Mesenchymal stem cell (in vitro differentiated cells and primary cell): ENCODE measurements at regions not wholly inside any gene's neighbourhood (a gene's known extent, or its start where the extent isn't known, plus 50 kb on each side); places are given as distances from the start of the nearest gene placed in this dataset.

Experiments
- DNase-seq: peaks from one replicate; pipeline ENCODE4 v3.0.0-alpha.2; 2013
- H2AFZ ChIP-seq: one replicate; pipeline ENCODE4 v1.6.1; 2013; ENCODE audit warnings: low read depth, mild to moderate bottlenecking, control low read depth, inconsistent platforms, low read length, moderate library complexity
- H2AK5ac ChIP-seq: 2 replicates; pipeline ENCODE4 v1.6.1; 2013; ENCODE audit warnings: low read length, moderate library complexity, mild to moderate bottlenecking, inconsistent platforms; ENCODE audit not compliant: severe bottlenecking
- H2BK120ac ChIP-seq: one replicate; pipeline ENCODE4 v1.6.1; 2013; ENCODE audit warnings: low read depth, mild to moderate bottlenecking, inconsistent platforms, low read length, moderate library complexity
- H2BK12ac ChIP-seq, 2 experiments: one replicate each; pipeline ENCODE4 v1.6.1; 2013; ENCODE audit warnings: inconsistent platforms in 2 of 2, low read length in 2 of 2, mild to moderate bottlenecking in 2 of 2, moderate library complexity in 2 of 2, control low read depth in 1 of 2
- H2BK15ac ChIP-seq: one replicate; pipeline ENCODE4 v1.6.1; 2013; ENCODE audit warnings: mild to moderate bottlenecking, low read depth, inconsistent platforms; ENCODE audit not compliant: poor library complexity, severe bottlenecking
- H2BK5ac ChIP-seq: 2 replicates; pipeline ENCODE4 v1.6.1; 2013; ENCODE audit warnings: low read depth, mild to moderate bottlenecking, low read length, control low read depth, inconsistent platforms; ENCODE audit not compliant: poor library complexity, severe bottlenecking
- H3K14ac ChIP-seq, 2 experiments: one replicate each; pipeline ENCODE4 v1.6.1; 2013; ENCODE audit warnings: inconsistent platforms in 2 of 2, low read length in 2 of 2, control low read depth in 1 of 2, mild to moderate bottlenecking in 1 of 2, moderate library complexity in 1 of 2
- H3K18ac ChIP-seq, 2 experiments: one replicate each; pipeline ENCODE4 v1.6.1; 2013; ENCODE audit warnings: inconsistent platforms in 2 of 2, low read length in 2 of 2, control low read depth in 1 of 2, low read depth in 1 of 2, mild to moderate bottlenecking in 1 of 2
- H3K23ac ChIP-seq, 2 experiments: one replicate each; pipeline ENCODE4 v1.6.1; 2013; ENCODE audit warnings: inconsistent platforms in 2 of 2, low read length in 2 of 2, mild to moderate bottlenecking in 2 of 2, moderate library complexity in 2 of 2, control low read depth in 1 of 2
- H3K27ac ChIP-seq: 2 replicates; pipeline ENCODE4 v1.5.1; 2013; ENCODE audit warnings: mild to moderate bottlenecking, moderate library complexity, low read length, control low read depth, inconsistent platforms; ENCODE audit not compliant: poor library complexity, severe bottlenecking
- H3K27me3 ChIP-seq, 2 experiments: 2 replicates each; pipeline versions ENCODE4 v1.6.1 to v1.7.0; 2013; ENCODE audit warnings: low read length in 2 of 2, mild to moderate bottlenecking in 2 of 2, moderate library complexity in 2 of 2, control low read depth in 1 of 2, inconsistent platforms in 1 of 2; ENCODE audit not compliant: control insufficient read depth in 1 of 2, insufficient read depth in 1 of 2
- H3K36me3 ChIP-seq, 2 experiments: 2 replicates each; pipeline versions ENCODE4 v1.6.1 to v1.7.0; 2013; ENCODE audit warnings: low read length in 2 of 2, control low read depth in 1 of 2, inconsistent platforms in 1 of 2, low read depth in 1 of 2, mild to moderate bottlenecking in 1 of 2; ENCODE audit not compliant: insufficient read depth in 2 of 2, control insufficient read depth in 1 of 2
- H3K4ac ChIP-seq, 2 experiments: one replicate each; pipeline ENCODE4 v1.6.1; 2013; ENCODE audit warnings: inconsistent platforms in 2 of 2, low read length in 2 of 2, mild to moderate bottlenecking in 2 of 2, moderate library complexity in 2 of 2, control low read depth in 1 of 2, low read depth in 1 of 2
- H3K4me1 ChIP-seq: 2 replicates; pipeline ENCODE4 v1.6.1; 2013; ENCODE audit warnings: low read depth, low read length, control low read depth; ENCODE audit not compliant: control insufficient read depth, insufficient read depth
- H3K4me2 ChIP-seq: 2 replicates; pipeline ENCODE4 v1.6.1; 2013; ENCODE audit warnings: low read length, mild to moderate bottlenecking, inconsistent platforms; ENCODE audit not compliant: poor library complexity, severe bottlenecking
- H3K4me3 ChIP-seq, 2 experiments: 2 replicates each; pipeline versions ENCODE4 v1.5.1 to v1.7.0; 2013; ENCODE audit warnings: low read length in 2 of 2, mild to moderate bottlenecking in 2 of 2, control low read depth in 1 of 2, low read depth in 1 of 2; ENCODE audit not compliant: insufficient read depth in 1 of 2
- H3K79me1 ChIP-seq: replicated peaks from 2 replicates; pipeline ENCODE4 v1.6.1; 2013; ENCODE audit warnings: mild to moderate bottlenecking, control low read depth, low read length, inconsistent platforms; ENCODE audit not compliant: poor library complexity, severe bottlenecking
- H3K9ac ChIP-seq: 2 replicates; pipeline ENCODE4 v1.7.0; 2013; ENCODE audit warnings: mild to moderate bottlenecking, low read length, moderate library complexity
- H3K9me3 ChIP-seq: 2 replicates; pipeline ENCODE4 v1.7.0; 2013; ENCODE audit warnings: mild to moderate bottlenecking, low read length; ENCODE audit not compliant: control insufficient read depth
- H4K8ac ChIP-seq: one replicate; pipeline ENCODE4 v1.6.1; 2013; ENCODE audit warnings: inconsistent platforms, mild to moderate bottlenecking, low read length, moderate library complexity
- H4K91ac ChIP-seq: one replicate; pipeline ENCODE4 v1.6.1; 2013; ENCODE audit warnings: mild to moderate bottlenecking, low read length, inconsistent platforms
- WGBS: methylation state at CpG from one replicate; pipeline ENCODE4 v1.1.7; 2013; ENCODE audit warnings: mixed read lengths; 5-methylcytosine and 5-hydroxymethylcytosine counted together

DNA sequence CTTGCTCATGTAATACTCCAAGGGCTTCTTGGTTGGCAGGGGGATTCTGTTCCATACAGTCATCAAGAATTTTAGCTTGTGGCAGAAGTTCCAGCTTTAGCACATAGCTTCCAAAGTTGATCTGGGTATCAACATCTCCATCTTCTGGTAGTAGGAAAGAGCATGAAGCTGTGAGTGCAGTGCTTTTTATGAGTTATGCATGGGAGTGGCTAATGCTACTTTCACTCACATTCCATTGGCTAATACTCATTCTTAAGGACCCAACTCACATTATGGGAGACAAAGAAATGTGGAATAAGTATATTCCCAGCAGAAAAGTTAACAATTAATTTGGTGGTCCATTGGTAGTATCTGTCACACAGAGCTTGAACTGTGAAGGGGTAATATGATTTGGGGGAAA, 194.2 kb upstream of the CHD1 start:
- no peak overlapping the region for H3K4me2 ChIP-seq
- no peak overlapping the region for H2BK5ac ChIP-seq
- H3K27me3 ChIP-seq: no peaks in the 10 kb centered on the region
- H3K18ac ChIP-seq: no peak overlapping the region
- no peak overlapping the region for H3K4me3 ChIP-seq
- H3K4me1 ChIP-seq: no peaks in the 10 kb centered on the region
- no peak overlapping the region for H4K8ac ChIP-seq
- no peak overlapping the region for H2AFZ ChIP-seq
- H2BK120ac ChIP-seq: no peak overlapping the region
- no peaks in the 10 kb centered on the region for H3K9me3 ChIP-seq
- no peak overlapping the region for H4K91ac ChIP-seq
- H3K4ac ChIP-seq: no peak overlapping the region
- H2BK15ac ChIP-seq: no peak overlapping the region
- H3K23ac ChIP-seq: no peak overlapping the region
- H3K79me1 ChIP-seq: no peaks in the 10 kb centered on the region
- no peak overlapping the region for H3K27ac ChIP-seq
- H3K9ac ChIP-seq: no peak overlapping the region
- no peak for DNase-seq
- H3K36me3 ChIP-seq: no peaks in the 10 kb centered on the region
- no peak overlapping the region for H2BK12ac ChIP-seq
- H2AK5ac ChIP-seq: no peak overlapping the region
- no peak overlapping the region for H3K14ac ChIP-seq

DNA sequence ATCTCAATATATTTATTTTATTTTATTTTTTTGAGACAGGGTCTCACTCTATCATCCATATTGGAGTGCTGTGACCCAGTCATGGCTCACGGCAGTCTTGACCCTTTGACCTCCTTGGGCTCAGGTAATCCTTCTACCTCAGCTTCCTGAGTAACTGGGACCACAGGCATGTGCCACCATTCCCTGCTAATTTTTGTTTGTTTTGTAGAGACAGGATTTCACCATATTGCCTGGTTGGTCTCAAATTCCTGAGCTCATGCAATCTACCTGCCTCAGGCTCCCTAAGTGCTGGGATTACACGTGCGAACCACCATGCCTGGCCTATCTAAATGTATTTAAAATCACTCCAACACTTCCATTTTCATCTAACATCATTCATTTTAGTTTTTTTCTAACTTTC, 190.5 kb upstream of the CHD1 start:
- Histone ChIP-seq H3K27me3 (no peaks in the 10 kb centered on the region), H3K4me2 (no peak overlapping the region), H2AFZ (no peak overlapping the region), H3K79me1 (no peaks in the 10 kb centered on the region), H3K18ac (no peak overlapping the region), H3K4me3 (no peak overlapping the region), H3K9ac (no peak overlapping the region), H3K9me3 (no peaks in the 10 kb centered on the region), H3K36me3 (no peaks in the 10 kb centered on the region), H4K8ac (no peak overlapping the region), H3K4ac (no peak overlapping the region), H2BK12ac (no peak overlapping the region), H3K4me1 (no peaks in the 10 kb centered on the region), H3K27ac (no peak overlapping the region), H3K14ac (no peak overlapping the region), H3K23ac (no peak overlapping the region), H2BK5ac (no peak overlapping the region), H4K91ac (no peak overlapping the region), H2AK5ac (no peak overlapping the region), H2BK15ac (no peak overlapping the region), H2BK120ac (no peak overlapping the region)
- no peak for DNase-seq
- WGBS: 86% methylated on average over 2 of the region's 3 CpGs

DNA sequence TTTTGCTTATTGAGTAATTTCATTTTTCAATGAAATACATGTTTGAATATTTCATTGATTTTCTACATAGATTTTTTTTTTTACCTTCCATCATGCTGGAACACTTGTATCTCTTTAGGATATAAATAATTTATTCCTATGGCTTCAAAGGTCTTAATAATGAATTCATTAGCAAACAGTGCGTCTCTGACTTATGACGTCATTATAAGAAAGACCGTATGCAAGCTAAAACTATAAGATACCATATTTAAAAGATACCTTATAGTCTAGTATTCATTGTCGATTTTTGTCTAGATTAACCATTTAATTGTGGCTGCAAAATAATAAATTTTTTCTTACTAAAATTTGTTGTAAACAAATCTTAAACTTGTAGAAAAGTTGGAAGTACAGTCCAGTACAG, 187.7 kb upstream of the CHD1 start:
- Histone ChIP-seq H3K27me3 (no peaks in the 10 kb centered on the region), H4K8ac (no peak overlapping the region), H3K23ac (no peak overlapping the region), H2BK15ac (no peak overlapping the region), H3K4ac (no peak overlapping the region), H3K79me1 (no peaks in the 10 kb centered on the region), H3K14ac (no peak overlapping the region), H2BK12ac (no peak overlapping the region), H3K9ac (no peak overlapping the region), H2AK5ac (no peak overlapping the region), H3K4me3 (no peak overlapping the region), H3K4me1 (no peaks in the 10 kb centered on the region), H3K4me2 (no peak overlapping the region), H2BK120ac (no peak overlapping the region), H3K27ac (no peak overlapping the region), H3K9me3 (no peaks in the 10 kb centered on the region), H3K18ac (no peak overlapping the region), H4K91ac (no peak overlapping the region), H3K36me3 (no peaks in the 10 kb centered on the region), H2BK5ac (no peak overlapping the region), H2AFZ (no peak overlapping the region)
- WGBS: 60% methylated on average over 1 of the region's 4 CpGs
- no peak for DNase-seq

DNA sequence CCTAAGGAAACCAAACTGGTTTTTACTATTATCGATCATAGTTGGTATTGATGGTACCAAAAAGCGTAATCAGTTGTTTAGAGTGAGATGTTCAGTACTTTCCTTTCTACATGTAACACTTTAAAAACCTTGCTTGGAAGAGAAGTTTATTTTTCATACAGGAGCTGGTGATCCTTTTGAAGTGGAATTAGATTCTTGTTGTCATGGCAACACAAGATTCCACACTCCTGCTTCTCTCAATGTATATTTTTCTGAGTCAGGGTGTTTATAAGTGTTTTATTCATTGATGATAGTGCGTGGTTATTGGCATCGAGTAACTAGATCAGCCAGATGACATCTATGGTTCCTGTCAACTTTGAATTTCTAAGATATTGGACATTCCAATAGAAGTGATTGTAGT, 181.1 kb upstream of the CHD1 start:
- Histone ChIP-seq H3K4ac (no peak overlapping the region), H3K27me3 (no peaks in the 10 kb centered on the region), H3K4me3 (no peak overlapping the region), H3K9ac (no peak overlapping the region), H3K18ac (no peak overlapping the region), H3K9me3 (no peaks in the 10 kb centered on the region), H3K23ac (no peak overlapping the region), H3K4me2 (no peak overlapping the region), H3K14ac (no peak overlapping the region), H2BK15ac (no peak overlapping the region), H3K79me1 (no peaks in the 10 kb centered on the region), H3K4me1 (no peaks in the 10 kb centered on the region), H2AFZ (no peak overlapping the region), H3K36me3 (no peaks in the 10 kb centered on the region), H2BK12ac (no peak overlapping the region), H3K27ac (no peak overlapping the region), H2BK5ac (no peak overlapping the region), H2AK5ac (no peak overlapping the region), H4K8ac (no peak overlapping the region), H4K91ac (no peak overlapping the region), H2BK120ac (no peak overlapping the region)
- 92% methylated on average over 2 of the region's 4 CpGs for WGBS
- DNase-seq: no peak
